ENCODE measurements at regions not wholly inside any gene's neighbourhood (a gene's known extent, or its start where the extent isn't known, plus 50 kb on each side); places are given as distances from the start of the nearest gene placed in this dataset.

- TF ChIP-seq CEBPB (IDR thresholded peaks at IDR 0.05) (no peak), USF1 (IDR thresholded peaks at IDR 0.05) (no peak), EP300 (IDR thresholded peaks at IDR 0.05; ENCODE audit: borderline replicate concordance) (no peak), REST (IDR thresholded peaks at IDR 0.05; ENCODE audit: low read depth) (no peak), MAX (IDR thresholded peaks at IDR 0.05) (no peak), CREB1 (IDR thresholded peaks at IDR 0.05; ENCODE audit: low read depth) (no peak), TAF1 (IDR thresholded peaks at IDR 0.05; ENCODE audit: low read depth) (no peak)
These were observed 78.6 kb upstream of the MYL2 start for GRCh38 chr12:110998971-110999370.

Measured in Ishikawa (cell line).